ENCODE measurements at regions not wholly inside any gene's neighbourhood (a gene's known extent, or its start where the extent isn't known, plus 50 kb on each side); places are given as distances from the start of the nearest gene placed in this dataset.

GRCh38 chr1:86273066-86273465 lies 116.5 kb upstream of the COL24A1 start:
- TF ChIP-seq CTCF (IDR thresholded peaks at IDR 0.05) (no peak), POLR2A (IDR thresholded peaks at IDR 0.05) (no peak)

All from heart left ventricle (tissue), 13 donors.